ENCODE measurements at regions not wholly inside any gene's neighbourhood (a gene's known extent, or its start where the extent isn't known, plus 50 kb on each side); places are given as distances from the start of the nearest gene placed in this dataset.
A peak's percentile ranks its signal among the peaks of the same experiment; 100 is the strongest.
"Not testable (repeated sequence)": the region's sequence is repeated elsewhere in the genome, so short reads cannot be mapped to it uniquely, and the experiment has no call there.

DNA sequence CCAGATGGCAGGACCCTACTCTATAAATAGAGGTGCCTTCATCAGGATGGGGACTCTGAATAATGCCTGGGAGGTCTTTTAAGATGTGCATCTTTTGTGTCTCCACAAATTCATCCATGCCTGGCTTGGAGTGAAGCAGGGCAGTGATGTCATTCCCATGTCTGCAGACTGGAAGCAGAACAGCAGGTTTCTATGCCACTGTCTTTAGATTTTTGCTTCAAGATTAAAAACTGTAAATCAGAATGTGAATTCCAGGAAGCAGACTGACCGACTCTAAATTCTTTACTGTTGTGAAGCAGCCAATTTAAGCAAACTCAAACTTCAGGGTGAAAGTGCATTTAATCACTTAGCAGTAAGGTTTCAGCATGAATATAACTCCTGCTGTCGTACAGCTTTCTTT lies 159.3 kb downstream of the SCG2 start:
- DNase-seq (ENCODE audit: low read depth in 4 of 4, low spot score in 3 of 4), result peak in 3 of 4 donors; percentile 9 to 50 (median 20)

GRCh38 chr2:223450246-223450645 lies 151.9 kb downstream of the SCG2 start:
- DNase-seq (ENCODE audit: low read depth in 4 of 4, low spot score in 3 of 4), result no peak

DNA sequence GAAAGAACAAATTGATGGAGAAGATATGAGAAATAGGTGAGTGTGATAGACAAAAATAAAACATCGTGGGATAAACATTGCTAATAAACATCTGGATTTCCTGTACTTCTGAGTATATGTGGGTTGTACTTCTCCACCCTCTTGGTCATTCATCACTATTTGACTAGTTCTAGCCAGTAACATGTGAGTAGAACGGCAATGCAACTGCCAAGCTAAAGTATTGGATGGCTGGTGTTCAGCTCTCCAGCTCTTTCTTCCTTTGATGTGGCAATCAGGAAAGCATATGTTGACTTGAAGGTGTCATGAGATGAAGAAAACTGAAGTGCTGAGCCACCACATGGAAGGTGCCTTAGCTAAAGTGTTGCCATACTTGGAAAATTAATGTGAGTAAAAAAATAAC lies 144.9 kb downstream of the SCG2 start:
- DNase-seq (ENCODE audit: low read depth in 4 of 4, low spot score in 3 of 4), result no peak

DNA sequence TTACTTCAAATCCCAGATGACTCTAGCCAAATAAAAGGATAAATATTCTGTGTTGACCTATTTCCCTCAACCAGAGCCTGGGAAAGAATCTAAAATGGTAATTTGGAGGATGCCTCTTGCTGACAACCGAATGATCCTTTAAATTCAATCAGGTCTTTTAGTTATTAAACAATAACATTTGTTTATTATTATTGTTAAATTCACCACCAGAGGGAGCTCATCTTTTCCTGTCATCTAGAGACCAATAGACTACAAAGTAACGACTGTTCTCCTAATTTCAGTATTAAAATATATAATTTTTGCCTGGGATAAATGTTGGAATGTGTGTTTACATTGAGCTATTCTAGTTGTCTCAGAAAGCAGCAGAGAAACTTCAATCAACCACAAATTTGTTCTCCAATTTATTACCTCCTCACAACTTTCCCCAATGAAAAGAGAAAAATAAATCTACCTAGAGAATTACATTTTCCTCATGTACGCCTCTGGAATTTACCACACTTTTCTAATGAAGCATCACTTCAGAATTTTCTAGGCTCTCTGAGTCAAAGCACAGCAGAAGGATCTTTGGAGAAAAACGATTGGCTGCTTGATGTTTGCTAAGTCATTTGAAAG lies 142.7 kb downstream of the SCG2 start:
- DNase-seq (ENCODE audit: low read depth in 4 of 4, low spot score in 3 of 4), result no peak

DNA sequence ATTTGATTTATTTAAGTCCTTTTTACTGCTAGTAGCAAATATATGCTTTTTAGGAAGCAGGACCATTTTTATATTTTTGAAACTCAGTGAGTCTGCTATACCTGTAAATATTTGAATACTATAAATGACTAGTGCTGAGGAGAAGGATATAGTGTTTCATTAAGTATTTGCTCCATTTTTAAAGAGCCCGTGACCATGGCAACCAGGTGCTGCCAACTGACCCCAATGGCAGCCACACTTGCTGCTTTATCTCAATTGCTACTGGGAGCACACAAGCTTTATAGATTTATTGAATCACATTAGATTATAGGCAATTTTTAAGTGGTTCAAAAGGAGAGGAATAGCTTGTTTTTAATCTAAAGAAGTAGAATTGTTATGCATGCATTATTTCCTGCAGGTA lies 142.0 kb downstream of the SCG2 start:
- DNase-seq (ENCODE audit: low read depth in 4 of 4, low spot score in 3 of 4), result no peak

- no peak for DNase-seq (ENCODE audit: low read depth in 4 of 4, low spot score in 3 of 4)
Observed at GRCh38 chr2:223460774-223461211, 141.4 kb downstream of the SCG2 start.

GRCh38 chr2:223464071-223464470 lies 138.1 kb downstream of the SCG2 start:
- no peak for DNase-seq (ENCODE audit: low read depth in 4 of 4, low spot score in 3 of 4)

- no peak for DNase-seq (ENCODE audit: low read depth in 4 of 4, low spot score in 3 of 4)
Observed at GRCh38 chr2:223465793-223466192, 136.4 kb downstream of the SCG2 start.

- DNase-seq (ENCODE audit: low read depth in 4 of 4, low spot score in 3 of 4), result no peak
Observed at GRCh38 chr2:223467196-223467595, 135.0 kb downstream of the SCG2 start.

- no peak for DNase-seq (ENCODE audit: low read depth in 4 of 4, low spot score in 3 of 4)
Observed at GRCh38 chr2:223469270-223470046, 132.7 kb downstream of the SCG2 start.

GRCh38 chr2:223470602-223471001 lies 131.6 kb downstream of the SCG2 start:
- no peak for DNase-seq (ENCODE audit: low read depth in 4 of 4, low spot score in 3 of 4)

GRCh38 chr2:223472771-223473170 lies 129.4 kb downstream of the SCG2 start:
- no peak for DNase-seq (ENCODE audit: low read depth in 4 of 4, low spot score in 3 of 4)

- no peak for DNase-seq (ENCODE audit: low read depth in 4 of 4, low spot score in 3 of 4)
Observed at GRCh38 chr2:223474893-223475292, 127.3 kb downstream of the SCG2 start.

GRCh38 chr2:223475901-223476300 lies 126.3 kb downstream of the SCG2 start:
- DNase-seq (ENCODE audit: low read depth in 4 of 4, low spot score in 3 of 4), result no peak

DNA sequence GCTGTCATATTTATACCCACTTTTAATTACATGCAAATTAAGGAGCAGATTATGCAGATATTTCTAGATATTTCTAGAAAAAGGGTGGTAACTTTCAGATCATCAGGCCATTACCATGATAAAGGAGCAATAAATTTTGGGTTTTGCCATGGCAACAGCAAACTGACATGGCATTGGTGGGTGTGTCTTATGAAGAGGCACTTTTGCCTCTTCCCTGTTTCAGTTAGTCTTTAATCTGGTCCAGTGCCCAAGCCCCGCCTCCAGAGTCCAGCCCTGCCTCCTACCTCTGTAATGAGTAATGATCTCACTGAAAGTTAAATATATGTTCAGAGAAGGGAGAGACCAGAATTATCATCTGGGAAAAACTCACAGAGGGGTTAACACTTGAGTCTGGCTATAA lies 124.8 kb downstream of the SCG2 start:
- no peak for DNase-seq (ENCODE audit: low read depth in 4 of 4, low spot score in 3 of 4)

GRCh38 chr2:223481486-223481885 lies 120.7 kb downstream of the SCG2 start:
- DNase-seq (ENCODE audit: low read depth in 4 of 4, low spot score in 3 of 4), result no peak

GRCh38 chr2:223486751-223487150 lies 115.4 kb downstream of the SCG2 start:
- no peak for DNase-seq (ENCODE audit: low read depth in 4 of 4, low spot score in 3 of 4)

- DNase-seq (ENCODE audit: low read depth in 4 of 4, low spot score in 3 of 4), result no peak
Observed at GRCh38 chr2:223487214-223487846, 114.8 kb downstream of the SCG2 start.

- no peak for DNase-seq (ENCODE audit: low read depth in 4 of 4, low spot score in 3 of 4)
Observed at GRCh38 chr2:223488814-223489213, 113.3 kb downstream of the SCG2 start.

- DNase-seq (ENCODE audit: low read depth in 4 of 4, low spot score in 3 of 4), result no peak
Observed at GRCh38 chr2:223494496-223494895, 107.7 kb downstream of the SCG2 start.

DNA sequence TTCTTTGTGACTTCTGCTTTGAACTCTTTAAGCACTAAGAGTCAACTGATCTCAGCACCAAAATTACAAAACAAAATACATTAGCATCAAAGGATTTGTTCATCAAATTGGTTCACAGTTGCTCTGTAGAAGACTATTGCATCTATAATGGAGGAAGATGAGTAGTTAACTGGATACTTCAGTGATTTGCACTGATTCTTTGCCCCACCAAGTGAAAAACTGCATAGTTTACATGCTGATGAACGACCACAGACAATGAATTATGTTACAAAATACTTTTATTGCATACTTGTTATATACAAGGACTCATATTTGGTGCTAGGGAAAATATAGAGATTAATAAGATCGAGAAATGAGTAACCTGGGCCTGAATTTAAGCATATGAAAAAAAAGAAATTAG lies 107.2 kb downstream of the SCG2 start:
- DNase-seq (ENCODE audit: low read depth in 4 of 4, low spot score in 3 of 4), result no peak

DNA sequence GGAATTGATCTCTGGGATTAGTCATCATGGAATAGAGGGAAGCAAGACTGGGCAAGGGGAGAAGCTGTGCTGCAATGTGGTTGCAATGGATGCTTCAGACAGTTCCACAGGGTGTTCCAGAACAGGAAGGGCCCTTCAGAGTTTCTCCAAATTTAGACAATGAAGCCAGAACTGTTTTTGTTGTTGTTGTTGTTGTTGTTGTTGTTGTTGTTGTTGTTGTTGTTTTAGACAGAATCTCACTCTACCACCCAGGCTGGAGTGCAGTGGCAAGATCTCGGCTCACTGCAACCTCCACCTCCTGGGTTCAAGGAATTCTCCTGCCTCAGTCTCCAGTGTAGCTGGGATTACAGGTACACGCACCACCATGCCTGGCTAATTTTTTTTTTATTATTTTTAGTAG lies 105.3 kb downstream of the SCG2 start:
- not testable (repeated sequence) for DNase-seq (ENCODE audit: low read depth in 4 of 4, low spot score in 3 of 4)

All from right renal pelvis (tissue), 4 donors.